WTC11 (cell line): ENCODE measurements at regions not wholly inside any gene's neighbourhood (a gene's known extent, or its start where the extent isn't known, plus 50 kb on each side); places are given as distances from the start of the nearest gene placed in this dataset.

ENCODE experiments used
- ATAC-seq: fragments of 200-7000 bp; cut with Tn5 transposase; 2 replicates; pipeline ENCODE4 v1.10.0; 2021; ENCODE audit warnings: mild to moderate bottlenecking, moderate library complexity
- CTCF ChIA-PET: fragments of 300-600 bp; sonication (Branson Sonifier 250); formaldehyde crosslinking; loops from one replicate; lab custom pipeline; 2021; ENCODE audit warnings: antibody characterized with exemption; lab: Charles Lee
- POLR2A ChIA-PET: fragments of 350-600 bp; sonication (Branson Sonifier 250); formaldehyde crosslinking; loops from one replicate; lab custom pipeline; 2021; ENCODE audit warnings: antibody characterized with exemption; lab: Charles Lee
- DNase-seq: peaks from one replicate; pipeline ENCODE4 v3.0.0; 2021; ENCODE audit warnings: low spot score
- H3K27ac Mint-ChIP-seq: 2 replicates; pipeline ENCODE4 v1.8.0; 2021; ENCODE audit warnings: mixed read lengths
- H3K27me3 Mint-ChIP-seq: 2 replicates; pipeline ENCODE4 v1.8.0; 2021; ENCODE audit warnings: low read depth, mild to moderate bottlenecking, moderate library complexity, mixed read lengths
- H3K36me3 Mint-ChIP-seq: 2 replicates; pipeline ENCODE4 v1.8.0; 2021; ENCODE audit warnings: mixed read lengths
- H3K4me1 Mint-ChIP-seq: 2 replicates; pipeline ENCODE4 v1.8.0; 2022; ENCODE audit warnings: mixed read lengths
- H3K4me3 Mint-ChIP-seq: 2 replicates; pipeline ENCODE4 v1.8.0; 2021; ENCODE audit warnings: mild to moderate bottlenecking, moderate library complexity, mixed read lengths
- H3K9me3 Mint-ChIP-seq: 2 replicates; pipeline ENCODE4 v1.8.0; 2021; ENCODE audit warnings: mixed read lengths
- ATF1 ChIP-seq: sonication (generic); formaldehyde crosslinking; IDR thresholded peaks from 2 replicates; pipeline ENCODE4 v1.8.1; 2023; ENCODE audit warnings: mild to moderate bottlenecking, moderate library complexity, missing genetic modification reagents
- CREB1 ChIP-seq: sonication (generic); formaldehyde crosslinking; IDR thresholded peaks from 2 replicates; pipeline ENCODE4 v1.8.0; 2023; ENCODE audit warnings: mild to moderate bottlenecking, missing genetic modification reagents
- CREM ChIP-seq: sonication (generic); formaldehyde crosslinking; IDR thresholded peaks from 2 replicates; pipeline ENCODE4 v1.8.1; 2022; ENCODE audit warnings: mild to moderate bottlenecking, missing genetic modification reagents, moderate library complexity
- E2F1 ChIP-seq: sonication (generic); formaldehyde crosslinking; IDR thresholded peaks from 2 replicates; pipeline ENCODE4 v1.8.0; 2022; ENCODE audit warnings: mild to moderate bottlenecking, missing genetic modification reagents
- ERG ChIP-seq: fragments of 250-450 bp; sonication (Bioruptor Pico); IDR thresholded peaks from 2 replicates; pipeline ENCODE4 v1.8.0; 2021; ENCODE audit warnings: mild to moderate bottlenecking
- FOXP1 ChIP-seq: sonication (generic); formaldehyde crosslinking; IDR thresholded peaks from 2 replicates; pipeline ENCODE4 v1.8.0; 2022; ENCODE audit warnings: missing genetic modification reagents, mild to moderate bottlenecking, moderate library complexity, borderline replicate concordance
- FOXP4 ChIP-seq: sonication (generic); formaldehyde crosslinking; IDR thresholded peaks from 2 replicates; pipeline ENCODE4 v1.8.0; 2022; ENCODE audit warnings: mild to moderate bottlenecking, missing genetic modification reagents
- IRF1 ChIP-seq: sonication (generic); formaldehyde crosslinking; IDR thresholded peaks from 2 replicates; pipeline ENCODE4 v1.8.0; 2023; ENCODE audit warnings: missing genetic modification reagents
- JAZF1 ChIP-seq: fragments of 250-450 bp; sonication (Bioruptor Pico); IDR thresholded peaks from 2 replicates; pipeline ENCODE4 v1.9.0; 2021; ENCODE audit warnings: moderate library complexity, mild to moderate bottlenecking, inconsistent platforms
- KAT7 ChIP-seq: sonication (generic); formaldehyde crosslinking; IDR thresholded peaks from 2 replicates; pipeline ENCODE4 v1.8.1; 2023; ENCODE audit warnings: missing genetic modification reagents, mild to moderate bottlenecking, borderline replicate concordance
- NFE2L1 ChIP-seq: sonication (generic); formaldehyde crosslinking; IDR thresholded peaks from 2 replicates; pipeline ENCODE4 v1.8.1; 2023; ENCODE audit warnings: missing genetic modification reagents
- NR1H2 ChIP-seq: sonication (generic); formaldehyde crosslinking; IDR thresholded peaks from 2 replicates; pipeline ENCODE4 v1.9.0; 2021; ENCODE audit warnings: mild to moderate bottlenecking, moderate library complexity, missing genetic modification reagents
- NR2C2 ChIP-seq: sonication (generic); formaldehyde crosslinking; IDR thresholded peaks from 2 replicates; pipeline ENCODE4 v1.8.0; 2022; ENCODE audit warnings: mild to moderate bottlenecking, missing genetic modification reagents
- SOX15 ChIP-seq: fragments of 250-450 bp; sonication (Bioruptor Pico); IDR thresholded peaks from 2 replicates; pipeline ENCODE4 v1.9.0; 2021; ENCODE audit warnings: mild to moderate bottlenecking
- ZNF138 ChIP-seq: sonication (generic); formaldehyde crosslinking; conservative IDR thresholded peaks from 2 replicates; pipeline ENCODE4 v1.8.1; 2022; ENCODE audit warnings: mild to moderate bottlenecking, moderate library complexity, missing genetic modification reagents
- ZNF396 ChIP-seq: fragments of 250-450 bp; sonication (Bioruptor Pico); IDR thresholded peaks from 2 replicates; pipeline ENCODE4 v1.8.0; 2021; ENCODE audit warnings: mild to moderate bottlenecking, moderate library complexity, borderline replicate concordance
- TF ChIP-seq, protein P1 (sequence below): sonication (generic); formaldehyde crosslinking; IDR thresholded peaks from 2 replicates; pipeline ENCODE4 v1.8.1; 2022; ENCODE audit warnings: mild to moderate bottlenecking, missing genetic modification reagents, moderate library complexity, borderline replicate concordance
- TF ChIP-seq, protein P2 (sequence below): fragments of 200-600 bp; IDR thresholded peaks from 2 replicates; pipeline ENCODE4 v1.8.0; 2022; ENCODE audit warnings: antibody characterized with exemption
- TF ChIP-seq, protein P3 (sequence below): fragments of 250-450 bp; sonication (Bioruptor Pico); conservative IDR thresholded peaks from 2 replicates; pipeline ENCODE4 v1.9.0; 2021; ENCODE audit warnings: mild to moderate bottlenecking
- TF ChIP-seq, protein P4 (sequence below): sonication (generic); formaldehyde crosslinking; IDR thresholded peaks from 2 replicates; pipeline ENCODE4 v1.8.0; 2022; ENCODE audit warnings: mild to moderate bottlenecking, missing genetic modification reagents

DNA sequence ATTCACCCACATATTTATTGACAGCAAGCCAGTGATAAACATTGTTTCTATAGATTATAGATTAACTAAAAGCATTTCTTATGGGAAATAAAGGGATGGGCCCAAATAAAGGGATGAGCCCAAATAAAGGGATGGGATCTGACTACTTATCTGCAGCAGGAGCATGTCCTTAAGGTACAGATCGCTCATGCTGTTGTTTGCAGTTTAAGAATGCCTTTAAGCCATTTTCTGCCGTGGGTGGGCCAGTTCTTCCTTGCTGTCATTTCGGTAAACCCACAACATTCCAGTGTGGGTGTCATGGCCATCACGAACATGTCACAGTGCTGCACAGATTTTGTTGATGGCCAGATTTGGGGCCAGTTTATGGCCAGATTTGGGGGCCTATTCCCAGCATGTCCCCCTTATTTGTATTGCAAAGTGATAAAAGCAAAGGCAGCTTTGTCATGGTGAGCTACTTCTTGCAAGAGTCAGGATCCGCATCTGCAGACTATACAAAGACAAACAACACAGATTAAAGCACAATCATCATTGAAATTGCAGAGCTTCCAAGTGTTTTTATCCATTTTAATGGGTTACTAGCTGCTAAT lies 700.7 kb downstream of the LRFN5 start:
- TF ChIP-seq ERG (CRISPR knock-in tag) (no peak), ZNF396 (CRISPR knock-in tag) (no peak), IRF1 (CRISPR knock-in tag) (no peak), NR1H2 (CRISPR knock-in tag) (no peak), KAT7 (CRISPR knock-in tag) (no peak), NR2C2 (CRISPR knock-in tag) (no peak), CREB1 (CRISPR knock-in tag) (no peak), ZNF138 (CRISPR knock-in tag) (no peak), SOX15 (no peak), FOXP1 (CRISPR knock-in tag) (no peak), E2F1 (CRISPR knock-in tag) (no peak), FOXP4 (CRISPR knock-in tag) (no peak), NFE2L1 (CRISPR knock-in tag) (no peak), ATF1 (CRISPR knock-in tag) (no peak), JAZF1 (CRISPR knock-in tag) (no peak), CREM (CRISPR knock-in tag) (no peak)
- TF ChIP-seq, protein P1, sequence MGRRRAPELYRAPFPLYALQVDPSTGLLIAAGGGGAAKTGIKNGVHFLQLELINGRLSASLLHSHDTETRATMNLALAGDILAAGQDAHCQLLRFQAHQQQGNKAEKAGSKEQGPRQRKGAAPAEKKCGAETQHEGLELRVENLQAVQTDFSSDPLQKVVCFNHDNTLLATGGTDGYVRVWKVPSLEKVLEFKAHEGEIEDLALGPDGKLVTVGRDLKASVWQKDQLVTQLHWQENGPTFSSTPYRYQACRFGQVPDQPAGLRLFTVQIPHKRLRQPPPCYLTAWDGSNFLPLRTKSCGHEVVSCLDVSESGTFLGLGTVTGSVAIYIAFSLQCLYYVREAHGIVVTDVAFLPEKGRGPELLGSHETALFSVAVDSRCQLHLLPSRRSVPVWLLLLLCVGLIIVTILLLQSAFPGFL (CRISPR knock-in tag) = no peak
- TF ChIP-seq, protein P2, sequence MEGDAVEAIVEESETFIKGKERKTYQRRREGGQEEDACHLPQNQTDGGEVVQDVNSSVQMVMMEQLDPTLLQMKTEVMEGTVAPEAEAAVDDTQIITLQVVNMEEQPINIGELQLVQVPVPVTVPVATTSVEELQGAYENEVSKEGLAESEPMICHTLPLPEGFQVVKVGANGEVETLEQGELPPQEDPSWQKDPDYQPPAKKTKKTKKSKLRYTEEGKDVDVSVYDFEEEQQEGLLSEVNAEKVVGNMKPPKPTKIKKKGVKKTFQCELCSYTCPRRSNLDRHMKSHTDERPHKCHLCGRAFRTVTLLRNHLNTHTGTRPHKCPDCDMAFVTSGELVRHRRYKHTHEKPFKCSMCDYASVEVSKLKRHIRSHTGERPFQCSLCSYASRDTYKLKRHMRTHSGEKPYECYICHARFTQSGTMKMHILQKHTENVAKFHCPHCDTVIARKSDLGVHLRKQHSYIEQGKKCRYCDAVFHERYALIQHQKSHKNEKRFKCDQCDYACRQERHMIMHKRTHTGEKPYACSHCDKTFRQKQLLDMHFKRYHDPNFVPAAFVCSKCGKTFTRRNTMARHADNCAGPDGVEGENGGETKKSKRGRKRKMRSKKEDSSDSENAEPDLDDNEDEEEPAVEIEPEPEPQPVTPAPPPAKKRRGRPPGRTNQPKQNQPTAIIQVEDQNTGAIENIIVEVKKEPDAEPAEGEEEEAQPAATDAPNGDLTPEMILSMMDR = no peak
- TF ChIP-seq, protein P3, sequence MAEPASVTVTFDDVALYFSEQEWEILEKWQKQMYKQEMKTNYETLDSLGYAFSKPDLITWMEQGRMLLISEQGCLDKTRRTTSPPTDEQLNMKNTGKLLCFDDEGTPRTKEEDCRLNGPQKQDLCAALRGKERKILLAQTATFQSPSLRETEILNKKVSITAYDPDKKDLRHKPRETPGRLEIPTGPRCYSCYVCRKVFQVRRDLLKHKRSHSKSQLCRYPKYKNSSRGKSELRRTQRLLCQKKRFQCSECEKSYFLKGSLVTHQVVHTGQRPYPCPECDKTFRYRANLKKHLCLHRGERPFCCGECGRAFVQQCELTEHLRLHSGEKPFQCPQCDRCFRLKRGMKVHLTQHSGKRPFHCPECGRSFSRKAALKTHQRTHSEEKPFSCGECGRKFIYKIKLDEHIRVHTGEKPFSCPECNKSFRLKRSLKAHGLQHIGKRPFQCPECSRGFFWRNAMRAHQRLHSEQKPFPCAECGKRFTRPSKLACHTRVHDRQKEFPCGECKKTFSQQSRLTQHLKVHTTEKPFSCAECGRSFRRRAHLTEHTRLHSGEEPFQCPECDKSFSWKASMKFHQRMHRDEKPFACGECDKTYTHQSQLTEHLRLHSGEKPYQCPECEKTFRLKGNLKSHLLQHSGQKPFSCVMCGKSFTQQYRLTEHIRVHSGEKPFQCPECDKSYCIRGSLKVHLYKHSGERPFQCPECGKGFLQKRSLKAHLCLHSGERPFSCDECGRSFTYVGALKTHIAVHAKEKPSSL (CRISPR knock-in tag) = no peak
- TF ChIP-seq, protein P4, sequence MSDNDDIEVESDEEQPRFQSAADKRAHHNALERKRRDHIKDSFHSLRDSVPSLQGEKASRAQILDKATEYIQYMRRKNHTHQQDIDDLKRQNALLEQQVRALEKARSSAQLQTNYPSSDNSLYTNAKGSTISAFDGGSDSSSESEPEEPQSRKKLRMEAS (CRISPR knock-in tag) = no peak
- no peak for DNase-seq
- Mint-ChIP-seq H3K27me3 (no peaks in the 10 kb centered on the region), H3K4me1 (no peaks in the 10 kb centered on the region), H3K9me3 (peaks cover 77% of the 10 kb centered on the region), H3K36me3 (peaks cover 52% of the 10 kb centered on the region), H3K27ac (no peak overlapping the region), H3K4me3 (no peak overlapping the region)
- ATAC-seq = no peak
- ChIA-PET POLR2A (no interaction called here), CTCF (no interaction called here)
